ENCODE measurements at regions not wholly inside any gene's neighbourhood (a gene's known extent, or its start where the extent isn't known, plus 50 kb on each side); places are given as distances from the start of the nearest gene placed in this dataset.

DNA sequence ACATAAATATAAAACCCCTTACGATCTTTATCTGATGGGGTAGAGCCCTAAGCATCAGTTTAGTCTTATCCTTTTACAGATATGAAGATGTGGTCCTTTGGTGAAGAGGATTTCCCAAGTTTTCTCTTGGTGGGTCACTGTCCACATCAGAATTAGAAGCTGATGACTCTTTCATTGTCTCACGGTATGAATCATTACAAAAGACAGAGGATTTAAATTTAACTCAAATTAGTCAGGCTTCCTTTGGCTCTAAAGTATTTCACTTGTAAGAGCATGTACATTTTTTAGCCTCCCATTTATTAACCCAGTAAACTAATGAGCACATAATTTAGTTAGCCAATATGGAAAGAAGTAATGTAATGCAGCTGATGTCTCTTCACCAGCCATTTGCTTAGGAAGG lies 49.9 kb upstream of the TMEM26 start:
- FAIRE-seq (no peak), DNase-seq (ENCODE audit: insufficient read length, low spot score) (no peak)
- no peak for TF ChIP-seq POLR2A (IDR thresholded peaks at IDR 0.05; ENCODE audit: low read depth, low read length)
- no peak for TF ChIP-seq SPI1 (IDR thresholded peaks at IDR 0.05; ENCODE audit: low read depth, low read length)
- no peak for TF ChIP-seq TAF1 (IDR thresholded peaks at IDR 0.05; ENCODE audit: low read depth, low read length)
- no peak for TF ChIP-seq PAX5 (IDR thresholded peaks at IDR 0.05; ENCODE audit: insufficient read depth, low read length, severe bottlenecking)
- no peak for TF ChIP-seq POU2F2 (IDR thresholded peaks at IDR 0.05; ENCODE audit: low read depth, low read length)
- TF ChIP-seq POLR2AphosphoS5 (IDR thresholded peaks at IDR 0.05; ENCODE audit: low read depth, low read length), result no peak
